ENCODE measurements at regions not wholly inside any gene's neighbourhood (a gene's known extent, or its start where the extent isn't known, plus 50 kb on each side); places are given as distances from the start of the nearest gene placed in this dataset.
A peak's percentile ranks its signal among the peaks of the same experiment; 100 is the strongest.

- TF ChIP-seq POLR2AphosphoS5 (IDR thresholded peaks at IDR 0.05) (peak; percentile 44), POLR2A (IDR thresholded peaks at IDR 0.05) (no peak)
Measured at GRCh38 chr14:28867571-28867970, 101.0 kb downstream of the FOXG1 start.
